Activated CD8-positive, alpha-beta T cell treated with anti-CD3 and anti-CD28 coated beads for 36 hours (primary cell): ENCODE measurements at regions not wholly inside any gene's neighbourhood (a gene's known extent, or its start where the extent isn't known, plus 50 kb on each side); places are given as distances from the start of the nearest gene placed in this dataset.

Experiments used
- ATAC-seq: fragments of 200-7000 bp; cut with Tn5 transposase; one replicate; pipeline ENCODE4 v1.10.0; 2021; ENCODE audit warnings: mild to moderate bottlenecking, moderate library complexity
- CTCF ChIA-PET: fragments of 350-600 bp; sonication (Branson Sonifier 250); formaldehyde crosslinking; loops from one replicate; lab custom pipeline; 2021; ENCODE audit warnings: antibody characterized with exemption; lab: Charles Lee
- POLR2A ChIA-PET: fragments of 350-600 bp; sonication (Branson Sonifier 250); formaldehyde crosslinking; loops from one replicate; lab custom pipeline; 2021; ENCODE audit warnings: antibody characterized with exemption; lab: Charles Lee
- DNase-seq: peaks from one replicate; pipeline ENCODE4 v3.0.0-alpha.2; 2020
- H3K27ac Mint-ChIP-seq: one replicate; pipeline ENCODE4 v1.8.0; 2021; ENCODE audit warnings: mild to moderate bottlenecking, mixed read lengths
- H3K27me3 Mint-ChIP-seq: one replicate; pipeline ENCODE4 v1.8.0; 2021; ENCODE audit warnings: mixed read lengths
- H3K36me3 Mint-ChIP-seq: one replicate; pipeline ENCODE4 v1.8.0; 2021; ENCODE audit warnings: low read depth, mixed read lengths
- H3K4me1 Mint-ChIP-seq: one replicate; pipeline ENCODE4 v1.8.0; 2021; ENCODE audit warnings: low read depth, mixed read lengths
- H3K4me3 Mint-ChIP-seq: one replicate; pipeline ENCODE4 v1.8.0; 2021; ENCODE audit warnings: mild to moderate bottlenecking, moderate library complexity, mixed read lengths
- H3K9me3 Mint-ChIP-seq: one replicate; pipeline ENCODE4 v1.8.0; 2021; ENCODE audit warnings: mixed read lengths
- intact Hi-C: fragments of 100-400 bp; cut with micrococcal nuclease; formaldehyde crosslinking; loops from one replicate; pipeline ENCODE4 v1.10.0; 2022
- TF ChIP-seq, protein P1 (sequence below): fragments of 200-600 bp; IDR thresholded peaks from one replicate; pipeline ENCODE4 v1.8.0; 2022; ENCODE audit warnings: antibody characterized with exemption, mild to moderate bottlenecking

DNA sequence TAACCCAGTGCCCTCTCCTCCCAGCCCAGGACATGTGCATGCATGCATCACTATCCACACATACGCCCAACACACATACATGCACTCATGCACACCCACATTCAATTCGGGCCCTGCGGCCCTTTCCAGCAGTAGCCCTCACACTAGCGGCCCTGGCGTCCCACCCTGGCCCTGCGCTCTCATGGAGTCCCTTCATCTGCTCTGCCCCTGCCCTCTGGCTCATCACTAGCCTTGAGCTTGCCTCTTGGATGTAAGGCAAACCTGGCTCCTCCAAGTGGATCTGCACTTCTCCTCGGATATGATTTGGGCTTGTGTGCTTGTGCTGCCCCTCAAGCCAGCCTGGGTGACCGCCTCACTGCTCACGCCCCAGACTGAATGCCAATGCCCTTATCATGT, 147.2 kb downstream of the SEC61B start:
- TF ChIP-seq, protein P1, sequence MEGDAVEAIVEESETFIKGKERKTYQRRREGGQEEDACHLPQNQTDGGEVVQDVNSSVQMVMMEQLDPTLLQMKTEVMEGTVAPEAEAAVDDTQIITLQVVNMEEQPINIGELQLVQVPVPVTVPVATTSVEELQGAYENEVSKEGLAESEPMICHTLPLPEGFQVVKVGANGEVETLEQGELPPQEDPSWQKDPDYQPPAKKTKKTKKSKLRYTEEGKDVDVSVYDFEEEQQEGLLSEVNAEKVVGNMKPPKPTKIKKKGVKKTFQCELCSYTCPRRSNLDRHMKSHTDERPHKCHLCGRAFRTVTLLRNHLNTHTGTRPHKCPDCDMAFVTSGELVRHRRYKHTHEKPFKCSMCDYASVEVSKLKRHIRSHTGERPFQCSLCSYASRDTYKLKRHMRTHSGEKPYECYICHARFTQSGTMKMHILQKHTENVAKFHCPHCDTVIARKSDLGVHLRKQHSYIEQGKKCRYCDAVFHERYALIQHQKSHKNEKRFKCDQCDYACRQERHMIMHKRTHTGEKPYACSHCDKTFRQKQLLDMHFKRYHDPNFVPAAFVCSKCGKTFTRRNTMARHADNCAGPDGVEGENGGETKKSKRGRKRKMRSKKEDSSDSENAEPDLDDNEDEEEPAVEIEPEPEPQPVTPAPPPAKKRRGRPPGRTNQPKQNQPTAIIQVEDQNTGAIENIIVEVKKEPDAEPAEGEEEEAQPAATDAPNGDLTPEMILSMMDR = no peak
- DNase-seq = no peak
- no peaks in the 10 kb centered on the region for H3K9me3 Mint-ChIP-seq
- H3K36me3 Mint-ChIP-seq = no peaks in the 10 kb centered on the region
- POLR2A ChIA-PET = no interaction called here
- H3K4me3 Mint-ChIP-seq = no peak overlapping the region
- H3K27ac Mint-ChIP-seq = no peak overlapping the region
- intact Hi-C loops = no loop called here
- peaks cover 25% of the 10 kb centered on the region for H3K27me3 Mint-ChIP-seq
- CTCF ChIA-PET = interaction anchor here (1.1 kb wide), 1 partner anchor 138 kb away, joined by 3 read pairs; no protein-coding TSS in a partner anchor
- H3K4me1 Mint-ChIP-seq = peaks cover 18% of the 10 kb centered on the region
- ATAC-seq = no peak

DNA sequence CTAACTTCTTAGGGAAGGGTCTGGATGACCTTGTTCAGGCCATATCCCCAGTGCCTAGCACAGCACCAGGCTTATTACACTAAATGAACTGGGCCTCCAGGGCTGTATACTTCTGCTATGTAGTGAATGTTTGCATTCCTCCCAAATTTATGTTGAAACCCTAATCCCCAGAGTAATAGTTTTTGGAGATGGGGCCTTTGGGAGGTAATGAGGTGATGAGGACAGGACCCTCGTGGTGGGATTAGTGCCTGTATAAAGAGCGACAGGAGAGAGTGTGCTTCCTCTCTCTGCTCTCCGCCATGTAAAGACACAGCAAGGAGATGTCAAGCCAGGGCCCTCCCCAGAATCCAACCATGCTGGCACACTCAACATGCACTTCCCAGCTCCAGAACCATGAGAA, 148.3 kb downstream of the SEC61B start:
- intact Hi-C loops = no loop called here
- no peak overlapping the region for H3K4me3 Mint-ChIP-seq
- DNase-seq = no peak
- ChIA-PET POLR2A (no interaction called here), CTCF (no interaction called here)
- TF ChIP-seq, protein P1 = no peak
- peaks cover 18% of the 10 kb centered on the region for H3K4me1 Mint-ChIP-seq
- no peaks in the 10 kb centered on the region for H3K36me3 Mint-ChIP-seq
- no peaks in the 10 kb centered on the region for H3K9me3 Mint-ChIP-seq
- peaks cover 26% of the 10 kb centered on the region for H3K27me3 Mint-ChIP-seq
- ATAC-seq = no peak
- H3K27ac Mint-ChIP-seq = no peak overlapping the region

DNA sequence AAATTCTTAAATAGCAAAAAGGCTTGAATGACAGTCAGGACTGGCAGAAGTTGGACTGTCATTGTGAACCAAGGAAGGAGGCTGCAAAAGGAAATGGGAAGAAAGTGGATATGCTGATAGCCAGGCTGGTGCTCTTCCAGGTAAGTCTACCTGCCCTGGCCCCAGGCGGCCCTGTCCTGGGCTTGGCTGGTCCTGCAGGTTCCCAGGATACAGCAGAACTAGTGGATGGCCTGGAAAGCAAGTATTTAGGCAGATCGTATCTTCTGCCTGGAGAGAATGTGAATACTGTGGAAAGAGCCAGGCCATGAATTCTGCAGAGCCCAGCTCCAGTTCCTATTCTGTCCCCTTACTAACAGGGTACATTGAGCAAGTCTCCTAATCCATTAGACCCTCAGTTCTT, 149.3 kb downstream of the SEC61B start:
- Mint-ChIP-seq H3K9me3 (no peaks in the 10 kb centered on the region), H3K4me1 (peaks cover 18% of the 10 kb centered on the region), H3K27ac (no peak overlapping the region), H3K36me3 (no peaks in the 10 kb centered on the region), H3K27me3 (peaks cover 29% of the 10 kb centered on the region), H3K4me3 (no peak overlapping the region)
- ChIA-PET CTCF (no interaction called here), POLR2A (no interaction called here)
- intact Hi-C loops = no loop called here
- TF ChIP-seq, protein P1 = no peak
- no peak for ATAC-seq
- no peak for DNase-seq

DNA sequence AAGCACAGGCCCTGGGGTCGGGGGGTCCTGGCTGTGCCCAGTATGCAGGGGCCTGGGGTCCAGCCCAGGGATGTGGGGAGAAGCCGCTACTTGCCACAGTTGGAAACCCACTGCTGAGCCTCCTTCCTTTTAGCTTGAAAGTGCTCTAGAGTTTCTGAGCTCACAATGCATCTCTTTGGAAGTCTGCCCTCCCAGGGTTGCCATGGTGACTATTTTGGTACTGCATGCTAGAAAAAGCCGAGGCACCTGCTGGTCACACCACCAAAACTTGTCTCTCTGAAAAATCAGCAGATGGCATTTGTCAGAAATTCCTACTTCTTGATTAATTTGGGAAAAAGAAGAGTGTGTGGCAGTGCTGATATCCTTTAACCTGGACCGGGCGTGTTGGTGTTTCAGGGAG, 151.8 kb downstream of the SEC61B start:
- Mint-ChIP-seq H3K36me3 (no peaks in the 10 kb centered on the region), H3K27ac (no peak overlapping the region), H3K9me3 (no peaks in the 10 kb centered on the region), H3K4me3 (no peak overlapping the region), H3K4me1 (peaks cover 2% of the 10 kb centered on the region), H3K27me3 (peaks cover 21% of the 10 kb centered on the region)
- TF ChIP-seq, protein P1 = no peak
- ChIA-PET CTCF (no interaction called here), POLR2A (interaction anchor here (0.6 kb wide), 1 partner anchor 92 kb away, joined by 3 read pairs; no protein-coding TSS in a partner anchor)
- intact Hi-C loops = no loop called here
- ATAC-seq (no peak), DNase-seq (no peak)

DNA sequence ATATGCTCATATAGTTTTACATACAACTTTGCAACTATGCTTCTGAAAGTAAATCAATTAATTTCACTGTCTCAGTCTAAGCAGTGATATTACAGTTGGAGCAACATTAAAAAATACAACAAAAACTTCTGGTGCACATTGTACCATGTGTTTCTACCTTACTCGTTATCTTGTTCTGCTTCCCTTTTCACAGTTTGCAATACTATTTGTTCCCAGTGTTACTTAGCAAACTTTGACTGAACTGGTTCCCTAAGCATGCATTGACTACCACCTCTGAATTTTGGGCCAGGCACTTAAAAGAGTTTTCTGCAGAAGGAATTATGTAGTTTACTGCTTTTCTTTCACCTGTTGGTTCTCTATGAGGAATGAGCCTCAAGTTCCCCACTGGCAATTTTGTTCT, 152.7 kb downstream of the SEC61B start:
- ChIA-PET CTCF (no interaction called here), POLR2A (no interaction called here)
- intact Hi-C loops = no loop called here
- DNase-seq (no peak), ATAC-seq (no peak)
- Mint-ChIP-seq H3K4me3 (no peak overlapping the region), H3K27me3 (peaks cover 12% of the 10 kb centered on the region), H3K9me3 (no peaks in the 10 kb centered on the region), H3K4me1 (peaks cover 2% of the 10 kb centered on the region), H3K36me3 (no peaks in the 10 kb centered on the region), H3K27ac (no peak overlapping the region)
- TF ChIP-seq, protein P1 = no peak
